Left lung (tissue), 4 donors: ENCODE measurements at regions not wholly inside any gene's neighbourhood (a gene's known extent, or its start where the extent isn't known, plus 50 kb on each side); places are given as distances from the start of the nearest gene placed in this dataset.
A peak's percentile ranks its signal among the peaks of the same experiment; 100 is the strongest.

ENCODE experiments used
- ATAC-seq: fragments of 200-7000 bp; cut with Tn5 transposase; one replicate; pipeline ENCODE4 v1.9.1; 2020; ENCODE audit warnings: moderate library complexity
- DNase-seq, 4 donors: peaks; one replicate each; pipeline ENCODE4 v3.0.0-alpha.2; 2013 to 2020
- H3K27ac ChIP-seq, 2 donors: fragments of 200-600 bp; sonication (generic) in 1 of 2; one replicate each; pipeline versions ENCODE4 v1.5.0 to v1.8.0; 2020 to 2021
- H3K27me3 ChIP-seq, 2 donors: fragments of 200-600 bp; sonication (generic) in 1 of 2; one replicate each; pipeline versions ENCODE4 v1.5.0 to v1.8.0; 2020 to 2021
- H3K36me3 ChIP-seq, 2 donors: fragments of 200-600 bp; sonication (generic) in 1 of 2; one replicate each; pipeline versions ENCODE4 v1.5.0 to v1.8.0; 2020 to 2021
- H3K4me1 ChIP-seq, 2 donors: fragments of 200-600 bp; one replicate each; pipeline ENCODE4 v1.8.0; 2021
- H3K4me3 ChIP-seq, 2 donors: fragments of 200-600 bp; sonication (generic) in 1 of 2; one replicate each; pipeline versions ENCODE4 v1.5.0 to v1.8.0; 2020 to 2021; ENCODE audit warnings: mild to moderate bottlenecking in 1 of 2
- H3K9me3 ChIP-seq, 2 donors: fragments of 200-600 bp; sonication (generic) in 1 of 2; one replicate each; pipeline versions ENCODE4 v1.5.0 to v1.8.0; 2020 to 2021
- CTCF ChIP-seq, 2 donors: fragments of 200-600 bp; sonication (generic) in 1 of 2; IDR thresholded peaks; one replicate each; pipeline versions ENCODE4 v1.5.0 to v1.8.0; 2021; ENCODE audit warnings: antibody characterized with exemption in 2 of 2
- intact Hi-C, 2 donors: fragments of 100-400 bp; cut with DNase I; formaldehyde crosslinking; loops; one replicate each; pipeline versions ENCODE4 v1.11.2 to v1.14.2; 2022
- donor health status: DM: no; HTN: yes; CAD: no.
- donor health status: DM: no; HTN: no; CAD: no.

GRCh38 chr5:67257077-67257476 is 60.5 kb upstream of the CD180 start:
- Histone ChIP-seq H3K36me3 (no peaks in the 10 kb centered on the region), H3K4me3 (no peak overlapping the region), H3K4me1 (peaks cover 4 to 23% of the 10 kb centered on the region in 2 donors), H3K27me3 (no peaks in the 10 kb centered on the region), H3K27ac (no peak overlapping the region), H3K9me3 (peaks cover 0 to 9% of the 10 kb centered on the region in 2 donors)
- no peak for DNase-seq
- intact Hi-C loops, result no loop called here
- no peak for TF ChIP-seq CTCF (IDR thresholded peaks at IDR 0.05)
- no peak for ATAC-seq

GRCh38 chr5:67255881-67256280 is 59.3 kb upstream of the CD180 start:
- Histone ChIP-seq H3K27me3 (no peaks in the 10 kb centered on the region), H3K9me3 (peaks cover 0 to 9% of the 10 kb centered on the region in 2 donors), H3K4me3 (no peak overlapping the region), H3K36me3 (no peaks in the 10 kb centered on the region), H3K27ac (peak overlapping the region in 1 of 2 donors; percentile 28), H3K4me1 (peaks cover 4 to 23% of the 10 kb centered on the region in 2 donors)
- no peak for TF ChIP-seq CTCF (IDR thresholded peaks at IDR 0.05)
- DNase-seq (no peak), ATAC-seq (no peak)
- intact Hi-C loops, result no loop called here

- no peak overlapping the region for H3K27ac ChIP-seq
- no peak for ATAC-seq
- H3K27me3 ChIP-seq, result no peaks in the 10 kb centered on the region
Observed at GRCh38 chr5:67253911-67254310, 57.3 kb upstream of the CD180 start.

GRCh38 chr5:67249590-67249895 is 52.9 kb upstream of the CD180 start:
- Histone ChIP-seq H3K27ac (no peak overlapping the region), H3K9me3 (peaks cover 0 to 9% of the 10 kb centered on the region in 2 donors), H3K36me3 (no peaks in the 10 kb centered on the region), H3K4me3 (no peak overlapping the region), H3K27me3 (no peaks in the 10 kb centered on the region), H3K4me1 (peaks cover 5 to 38% of the 10 kb centered on the region in 2 donors)
- intact Hi-C loops, result loop anchor here in 1 of 2 donors (10.0 kb wide), 2 partner anchors 145 to 1005 kb away; no protein-coding TSS in a partner anchor
- DNase-seq (no peak), ATAC-seq (no peak)
- no peak for TF ChIP-seq CTCF (IDR thresholded peaks at IDR 0.05)

More at GRCh38 chr5:67253911-67254310, 57.3 kb upstream of the CD180 start:
- no peak for DNase-seq
- no peak overlapping the region for H3K4me3 ChIP-seq
- no peaks in the 10 kb centered on the region for H3K36me3 ChIP-seq
- peaks cover 0 to 9% of the 10 kb centered on the region in 2 donors for H3K9me3 ChIP-seq
- H3K4me1 ChIP-seq, result peaks cover 5 to 30% of the 10 kb centered on the region in 2 donors
- no peak for TF ChIP-seq CTCF (IDR thresholded peaks at IDR 0.05)
- intact Hi-C loops, result no loop called here

- Histone ChIP-seq H3K36me3 (no peaks in the 10 kb centered on the region), H3K4me3 (no peak overlapping the region), H3K9me3 (peaks cover 0 to 9% of the 10 kb centered on the region in 2 donors), H3K4me1 (peaks cover 5 to 38% of the 10 kb centered on the region in 2 donors), H3K27ac (no peak overlapping the region), H3K27me3 (no peaks in the 10 kb centered on the region)
- intact Hi-C loops, result loop anchor here in 1 of 2 donors (10.0 kb wide), 2 partner anchors 146 to 1006 kb away; no protein-coding TSS in a partner anchor
- peak; percentile 29 for ATAC-seq
- DNase-seq, result no peak
- no peak for TF ChIP-seq CTCF (IDR thresholded peaks at IDR 0.05)
Observed at GRCh38 chr5:67248703-67249589, 52.3 kb upstream of the CD180 start.
